ENCODE measurements at regions not wholly inside any gene's neighbourhood (a gene's known extent, or its start where the extent isn't known, plus 50 kb on each side); places are given as distances from the start of the nearest gene placed in this dataset.
"Not testable (repeated sequence)": the region's sequence is repeated elsewhere in the genome, so short reads cannot be mapped to it uniquely, and the experiment has no call there.

GRCh38 chr15:69903470-69904469 is 193.9 kb downstream of the TLE3 start:
- no peak for DNase-seq

- DNase-seq: no peak
Measured at GRCh38 chr15:69906256-69907185, 191.2 kb downstream of the TLE3 start.

GRCh38 chr15:69908060-69908459 is 189.7 kb downstream of the TLE3 start:
- DNase-seq: no peak

GRCh38 chr15:69908590-69909420 is 188.9 kb downstream of the TLE3 start:
- no peak for DNase-seq

- no peak for DNase-seq
Measured at GRCh38 chr15:69909719-69910444, 187.8 kb downstream of the TLE3 start.

- DNase-seq: no peak
Measured at GRCh38 chr15:69910514-69910913, 187.2 kb downstream of the TLE3 start.

- no peak for DNase-seq
Measured at GRCh38 chr15:69912116-69912515, 185.6 kb downstream of the TLE3 start.

GRCh38 chr15:69914040-69914439 is 183.7 kb downstream of the TLE3 start:
- DNase-seq: no peak

GRCh38 chr15:69914960-69915359 is 182.8 kb downstream of the TLE3 start:
- DNase-seq: no peak

- no peak for DNase-seq
Measured at GRCh38 chr15:69916169-69916785, 181.4 kb downstream of the TLE3 start.

- DNase-seq: no peak
Measured at GRCh38 chr15:69917056-69917455, 180.7 kb downstream of the TLE3 start.

- DNase-seq: no peak
Measured at GRCh38 chr15:69919816-69920215, 177.9 kb downstream of the TLE3 start.

- DNase-seq: no peak
Measured at GRCh38 chr15:69920221-69920620, 177.5 kb downstream of the TLE3 start.

GRCh38 chr15:69921626-69922619 is 175.8 kb downstream of the TLE3 start:
- DNase-seq: no peak

GRCh38 chr15:69924531-69924930 is 173.2 kb downstream of the TLE3 start:
- DNase-seq: no peak

GRCh38 chr15:69926006-69926405 is 171.7 kb downstream of the TLE3 start:
- DNase-seq: no peak

- DNase-seq: no peak
Measured at GRCh38 chr15:69926721-69927120, 171.0 kb downstream of the TLE3 start.

GRCh38 chr15:69928890-69929289 is 168.8 kb downstream of the TLE3 start:
- not testable (repeated sequence) for DNase-seq

GRCh38 chr15:69929905-69930630 is 167.6 kb downstream of the TLE3 start:
- DNase-seq: no peak
